NCI-H2196 (cell line): ENCODE measurements at regions not wholly inside any gene's neighbourhood (a gene's known extent, or its start where the extent isn't known, plus 50 kb on each side); places are given as distances from the start of the nearest gene placed in this dataset.
"Not testable (repeated sequence)": the region's sequence is repeated elsewhere in the genome, so short reads cannot be mapped to it uniquely, and the experiment has no call there.

Experiments used
- DNase-seq: peaks from one replicate; lab custom pipeline; 2025; ENCODE audit not compliant: unreplicated experiment; lab: John Stamatoyannopoulos, UW

- DNase-seq, result no peak
These were observed 263.2 kb downstream of the KCNJ3 start for GRCh38 chr2:154961676-154962075.

GRCh38 chr2:154960802-154961583, 262.5 kb downstream of the KCNJ3 start:
- no peak for DNase-seq

GRCh38 chr2:154952346-154952980, 254.0 kb downstream of the KCNJ3 start:
- DNase-seq, result no peak

- DNase-seq, result not testable (repeated sequence)
These were observed 248.9 kb downstream of the KCNJ3 start for GRCh38 chr2:154947416-154947815.

GRCh38 chr2:154945984-154946383, 247.5 kb downstream of the KCNJ3 start:
- DNase-seq, result no peak

GRCh38 chr2:154941379-154941778, 242.9 kb downstream of the KCNJ3 start:
- no peak for DNase-seq

- no peak for DNase-seq
These were observed 235.7 kb downstream of the KCNJ3 start for GRCh38 chr2:154934213-154934612.

- no peak for DNase-seq
These were observed 226.0 kb downstream of the KCNJ3 start for GRCh38 chr2:154924531-154924930.

GRCh38 chr2:154914561-154914960, 216.1 kb downstream of the KCNJ3 start:
- DNase-seq, result no peak

GRCh38 chr2:154912215-154912614, 213.7 kb downstream of the KCNJ3 start:
- no peak for DNase-seq

- no peak for DNase-seq
These were observed 213.2 kb downstream of the KCNJ3 start for GRCh38 chr2:154911729-154912128.

- no peak for DNase-seq
These were observed 212.2 kb downstream of the KCNJ3 start for GRCh38 chr2:154910701-154911100.

GRCh38 chr2:154908327-154908726, 209.8 kb downstream of the KCNJ3 start:
- no peak for DNase-seq
